AG04449 (cell line): ENCODE measurements at regions not wholly inside any gene's neighbourhood (a gene's known extent, or its start where the extent isn't known, plus 50 kb on each side); places are given as distances from the start of the nearest gene placed in this dataset.
"Not testable (repeated sequence)": the region's sequence is repeated elsewhere in the genome, so short reads cannot be mapped to it uniquely, and the experiment has no call there.

ENCODE experiments used
- CTCF ChIA-PET: fragments of 350-600 bp; formaldehyde crosslinking; extraction: SDS; loops from one replicate; lab custom pipeline; 2021; ENCODE audit warnings: antibody characterized with exemption; lab: Yijun Ruan, JAX
- POLR2A ChIA-PET: fragments of 400-600, 350-600 bp; formaldehyde crosslinking; extraction: SDS; loops from one replicate; lab custom pipeline; 2020; ENCODE audit warnings: antibody characterized with exemption, inconsistent platforms; lab: Yijun Ruan, JAX
- DNase-seq: peaks from one replicate; pipeline ENCODE4 v3.0.0-alpha.2; 2010; ENCODE audit warnings: low read depth, low spot score
- H3K4me3 ChIP-seq: 2 replicates; pipeline ENCODE4 v1.5.1; 2011; ENCODE audit warnings: low read depth, mild to moderate bottlenecking, control low read depth, low read length
- TF ChIP-seq, protein P1 (sequence below): IDR thresholded peaks from one replicate; pipeline ENCODE4 v1.5.1; 2011; ENCODE audit warnings: mild to moderate bottlenecking, moderate library complexity, low read length, control low read depth, inconsistent platforms; ENCODE audit not compliant: insufficient read depth; ENCODE audit errors: missing control alignments

DNA sequence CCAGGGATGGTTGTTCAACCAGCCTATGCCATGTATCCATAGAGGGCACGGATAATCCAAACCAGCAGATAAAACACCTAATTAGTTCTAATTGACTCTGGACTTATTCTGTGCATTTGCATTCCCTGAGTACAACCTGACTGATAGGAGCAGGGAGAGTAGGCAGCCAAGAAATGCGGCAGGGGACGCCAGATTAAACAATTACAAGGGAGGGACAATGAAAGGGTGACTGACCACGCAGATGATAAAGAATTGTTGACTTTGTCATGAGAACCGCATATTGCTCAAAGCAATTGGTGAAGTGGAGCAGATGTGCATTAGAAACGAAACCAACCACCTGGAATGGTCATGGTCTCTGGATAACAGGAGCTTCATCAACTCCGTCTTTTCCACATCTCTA, 369.1 kb upstream of the FRG2C start:
- CTCF ChIA-PET = interaction anchor here (1.5 to 2.8 kb wide), 2 partner anchors 127 to 135 kb away, joined by 3 to 17 read pairs; no protein-coding TSS in a partner anchor
- DNase-seq = no peak
- POLR2A ChIA-PET = no interaction called here
- TF ChIP-seq, protein P1, sequence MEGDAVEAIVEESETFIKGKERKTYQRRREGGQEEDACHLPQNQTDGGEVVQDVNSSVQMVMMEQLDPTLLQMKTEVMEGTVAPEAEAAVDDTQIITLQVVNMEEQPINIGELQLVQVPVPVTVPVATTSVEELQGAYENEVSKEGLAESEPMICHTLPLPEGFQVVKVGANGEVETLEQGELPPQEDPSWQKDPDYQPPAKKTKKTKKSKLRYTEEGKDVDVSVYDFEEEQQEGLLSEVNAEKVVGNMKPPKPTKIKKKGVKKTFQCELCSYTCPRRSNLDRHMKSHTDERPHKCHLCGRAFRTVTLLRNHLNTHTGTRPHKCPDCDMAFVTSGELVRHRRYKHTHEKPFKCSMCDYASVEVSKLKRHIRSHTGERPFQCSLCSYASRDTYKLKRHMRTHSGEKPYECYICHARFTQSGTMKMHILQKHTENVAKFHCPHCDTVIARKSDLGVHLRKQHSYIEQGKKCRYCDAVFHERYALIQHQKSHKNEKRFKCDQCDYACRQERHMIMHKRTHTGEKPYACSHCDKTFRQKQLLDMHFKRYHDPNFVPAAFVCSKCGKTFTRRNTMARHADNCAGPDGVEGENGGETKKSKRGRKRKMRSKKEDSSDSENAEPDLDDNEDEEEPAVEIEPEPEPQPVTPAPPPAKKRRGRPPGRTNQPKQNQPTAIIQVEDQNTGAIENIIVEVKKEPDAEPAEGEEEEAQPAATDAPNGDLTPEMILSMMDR = no peak
- no peak overlapping the region for H3K4me3 ChIP-seq

DNA sequence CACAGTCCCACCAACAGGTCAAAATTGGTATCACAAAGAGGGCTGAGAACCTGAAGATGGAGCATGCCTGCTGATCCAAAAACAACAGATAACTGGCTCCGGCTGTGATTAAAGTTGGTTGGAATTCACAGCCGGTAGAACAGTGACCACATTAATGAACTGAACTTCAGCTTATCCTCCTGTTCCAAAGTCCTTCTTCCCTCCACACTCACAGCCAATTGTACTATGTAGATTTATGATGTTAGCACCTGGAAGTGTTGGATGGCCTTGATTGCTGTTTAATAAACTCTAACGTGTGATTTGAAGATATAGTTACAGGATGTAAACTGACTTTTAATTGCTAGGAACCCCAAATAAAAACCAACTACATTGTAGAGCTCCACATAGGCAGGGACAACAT, 367.3 kb upstream of the FRG2C start:
- ChIA-PET POLR2A (no interaction called here), CTCF (interaction anchor here (0.6 to 2.8 kb wide), 3 partner anchors 122 to 136 kb away, joined by 3 to 17 read pairs (median 4); no protein-coding TSS in a partner anchor)
- TF ChIP-seq, protein P1 = no peak
- DNase-seq = no peak
- no peak overlapping the region for H3K4me3 ChIP-seq

DNA sequence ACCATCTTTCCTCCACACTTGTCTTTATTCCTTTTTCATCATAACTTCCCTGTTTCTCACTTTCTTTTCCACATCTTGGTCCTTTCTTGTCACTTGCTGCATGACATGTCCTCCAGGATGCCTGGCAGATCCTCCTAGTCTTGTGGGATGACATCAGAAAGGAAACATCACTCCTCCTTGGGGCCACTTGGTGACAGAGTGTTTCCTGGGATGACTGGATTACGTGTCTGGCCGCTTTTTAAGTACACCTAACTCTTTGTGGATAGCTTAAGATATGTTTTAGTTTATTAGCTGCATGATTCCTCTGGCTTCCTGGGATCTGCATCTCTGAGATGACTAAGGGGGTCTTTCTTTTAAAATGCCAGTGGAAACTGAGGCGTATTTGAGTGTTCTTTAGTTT, 363.5 kb upstream of the FRG2C start:
- POLR2A ChIA-PET = no interaction called here
- H3K4me3 ChIP-seq = no peak overlapping the region
- TF ChIP-seq, protein P1 = no peak
- no peak for DNase-seq
- CTCF ChIA-PET = no interaction called here

DNA sequence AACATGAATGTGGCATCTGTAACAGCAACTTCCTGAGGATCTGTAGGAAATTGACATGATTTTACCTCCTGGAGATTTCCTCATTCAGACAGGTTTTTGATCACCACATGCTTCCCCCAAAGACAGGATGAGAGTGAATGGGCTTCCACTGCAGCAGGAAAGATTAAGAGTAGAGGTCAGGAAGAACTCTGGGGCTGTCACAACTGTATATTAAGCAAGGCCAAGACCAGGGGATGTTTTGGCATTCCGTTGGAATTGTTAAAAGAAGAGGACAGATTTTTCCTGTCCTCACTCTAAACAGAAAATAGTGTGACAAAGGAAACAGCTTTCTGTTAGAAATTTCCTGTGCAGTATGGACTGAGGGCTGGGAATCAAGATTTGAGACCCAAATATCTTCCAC, 363.1 kb upstream of the FRG2C start:
- DNase-seq, H3K4me3 ChIP-seq, CTCF ChIA-PET, POLR2A ChIA-PET: not testable (repeated sequence)

DNA sequence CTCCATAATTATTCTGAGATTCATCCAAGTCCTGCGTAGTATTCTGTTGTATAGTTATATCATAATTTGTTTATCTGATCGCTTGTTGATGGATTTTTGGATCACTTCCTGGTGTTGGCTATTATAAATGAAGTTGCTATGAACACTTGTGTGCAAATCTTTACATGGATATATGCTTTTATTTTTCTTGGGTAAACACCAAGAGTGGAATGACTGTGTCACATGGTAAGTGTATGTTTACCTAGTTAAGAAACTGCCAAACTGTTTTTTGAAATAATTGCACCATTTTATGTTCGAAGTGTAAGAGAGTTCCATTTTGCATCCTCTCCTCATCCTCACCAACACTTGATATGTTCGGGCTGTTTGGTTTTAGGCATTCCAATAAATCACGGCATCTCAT, 360.4 kb upstream of the FRG2C start:
- no peak for DNase-seq
- CTCF ChIA-PET = interaction anchor here (1.4 to 2.6 kb wide), 2 partner anchors 10 kb away, joined by 7 to 10 read pairs; no protein-coding TSS in a partner anchor
- TF ChIP-seq, protein P1 = no peak
- POLR2A ChIA-PET = no interaction called here
- no peak overlapping the region for H3K4me3 ChIP-seq

DNA sequence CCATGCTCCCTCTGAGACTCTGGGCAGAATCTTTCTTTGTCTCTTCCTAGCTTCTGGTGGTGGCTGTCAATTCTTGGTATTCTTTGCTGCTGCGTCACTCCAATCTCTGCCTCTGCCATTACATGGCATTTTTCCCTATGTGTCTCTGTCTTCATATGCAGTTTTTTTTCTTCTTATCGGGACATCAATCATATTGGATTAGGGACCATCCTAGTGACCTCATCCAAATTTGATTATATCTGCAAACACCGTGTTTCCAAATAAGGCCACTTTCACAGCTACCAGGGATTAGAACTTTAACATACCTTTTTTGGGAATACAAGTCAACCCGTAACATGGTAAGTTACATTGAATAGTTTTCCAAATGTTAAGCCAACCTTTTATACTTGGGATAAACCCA, 358.2 kb upstream of the FRG2C start:
- CTCF ChIA-PET = interaction anchor here (2.6 kb wide), 1 partner anchor 13 kb away, joined by 10 read pairs; no protein-coding TSS in a partner anchor
- TF ChIP-seq, protein P1 = no peak
- POLR2A ChIA-PET = no interaction called here
- DNase-seq = no peak
- H3K4me3 ChIP-seq = no peak overlapping the region

DNA sequence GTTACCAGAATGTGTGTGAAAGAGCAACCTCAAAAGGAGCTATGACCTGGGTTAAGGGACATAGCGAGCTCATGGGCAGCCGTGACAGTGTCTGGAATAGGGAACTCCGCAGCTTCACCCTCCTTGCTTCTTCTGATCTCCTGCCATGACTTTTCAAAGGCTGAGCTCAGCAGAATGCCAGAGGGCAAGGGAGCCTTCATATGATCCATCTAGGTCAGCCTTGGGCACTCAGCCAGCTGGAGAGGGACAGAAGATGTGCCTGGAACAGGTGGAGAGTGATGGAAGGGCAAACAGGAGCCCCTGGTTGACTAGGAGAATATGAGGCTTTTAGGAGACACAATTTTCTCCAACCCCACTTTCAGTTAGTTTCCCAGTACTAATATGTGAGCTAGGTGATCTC, 352.8 kb upstream of the FRG2C start:
- POLR2A ChIA-PET, H3K4me3 ChIP-seq, CTCF ChIA-PET, DNase-seq: not testable (repeated sequence)

DNA sequence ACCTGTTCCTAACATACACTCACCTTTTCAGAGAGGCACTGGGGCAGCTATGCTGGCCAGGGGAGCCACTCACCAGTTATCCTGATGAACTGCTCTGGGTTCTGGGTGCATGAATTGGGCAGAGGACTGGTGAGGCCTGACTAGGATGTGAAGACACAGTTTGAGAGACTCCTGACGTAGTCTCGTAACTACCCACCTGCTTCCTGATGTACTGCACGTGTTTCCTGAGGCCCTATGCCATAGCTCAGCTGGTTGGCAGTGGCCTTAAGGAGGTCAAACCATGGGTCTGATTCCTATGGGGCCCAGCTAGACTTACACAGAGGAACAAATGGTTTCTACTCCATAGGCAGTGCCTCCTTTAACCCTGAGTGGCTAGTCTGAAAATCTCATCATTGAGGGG, 351.7 kb upstream of the FRG2C start:
- H3K4me3 ChIP-seq, POLR2A ChIA-PET, DNase-seq, CTCF ChIA-PET: not testable (repeated sequence)

DNA sequence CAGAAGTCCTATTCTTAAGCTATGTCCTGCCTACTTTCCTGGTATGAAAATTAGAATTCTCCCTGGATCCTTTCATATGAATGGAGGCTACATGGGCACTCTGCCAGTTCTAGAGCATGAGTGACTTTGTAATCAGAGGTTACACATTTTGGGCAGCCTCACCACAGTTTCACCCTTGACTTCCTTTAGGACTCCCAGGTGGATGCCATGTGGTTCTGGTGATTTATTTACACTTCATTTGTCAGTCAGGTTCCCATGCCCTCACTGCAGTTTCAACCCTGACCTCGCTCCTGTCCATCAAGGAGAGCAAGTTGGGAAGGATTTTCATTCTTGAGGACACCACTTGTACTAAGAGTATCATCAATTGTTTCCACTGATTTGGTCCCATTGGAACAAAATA, 344.4 kb upstream of the FRG2C start:
- POLR2A ChIA-PET, DNase-seq, H3K4me3 ChIP-seq: not testable (repeated sequence)
- CTCF ChIA-PET = interaction anchor here (0.8 kb wide), 1 partner anchor 102 kb away, joined by 3 read pairs; no protein-coding TSS in a partner anchor
